ENCODE measurements at regions not wholly inside any gene's neighbourhood (a gene's known extent, or its start where the extent isn't known, plus 50 kb on each side); places are given as distances from the start of the nearest gene placed in this dataset.

DNA sequence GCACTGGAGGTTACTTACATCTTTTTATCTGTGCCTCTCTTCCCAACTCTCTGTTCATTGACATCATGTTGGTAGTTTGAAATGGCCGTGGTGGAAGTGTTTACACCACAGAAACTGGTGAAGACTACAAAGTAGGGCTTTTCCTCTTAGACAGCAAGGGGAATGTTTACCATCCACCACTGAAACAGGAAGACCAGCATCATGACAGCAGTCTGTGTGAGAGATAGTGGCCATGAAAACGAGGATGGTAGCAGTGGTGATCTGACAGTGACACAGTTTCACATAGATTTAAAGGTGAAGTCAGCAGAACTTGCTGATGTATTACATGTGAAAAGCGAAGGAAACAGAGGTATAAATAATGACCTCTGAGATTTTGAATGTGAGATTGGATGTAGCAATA is 115.7 kb downstream of the CCDC71L start:
- ChIA-PET POLR2A (no interaction called here), CTCF (interaction anchor here (3.1 to 6.7 kb wide), 2 partner anchors 115 to 190 kb away, joined by 25 to 69 read pairs; partner anchors contain the start of gene CCDC71L)
- DNase-seq (ENCODE audit: extremely low spot score): no peak
- TF ChIP-seq, protein P1, sequence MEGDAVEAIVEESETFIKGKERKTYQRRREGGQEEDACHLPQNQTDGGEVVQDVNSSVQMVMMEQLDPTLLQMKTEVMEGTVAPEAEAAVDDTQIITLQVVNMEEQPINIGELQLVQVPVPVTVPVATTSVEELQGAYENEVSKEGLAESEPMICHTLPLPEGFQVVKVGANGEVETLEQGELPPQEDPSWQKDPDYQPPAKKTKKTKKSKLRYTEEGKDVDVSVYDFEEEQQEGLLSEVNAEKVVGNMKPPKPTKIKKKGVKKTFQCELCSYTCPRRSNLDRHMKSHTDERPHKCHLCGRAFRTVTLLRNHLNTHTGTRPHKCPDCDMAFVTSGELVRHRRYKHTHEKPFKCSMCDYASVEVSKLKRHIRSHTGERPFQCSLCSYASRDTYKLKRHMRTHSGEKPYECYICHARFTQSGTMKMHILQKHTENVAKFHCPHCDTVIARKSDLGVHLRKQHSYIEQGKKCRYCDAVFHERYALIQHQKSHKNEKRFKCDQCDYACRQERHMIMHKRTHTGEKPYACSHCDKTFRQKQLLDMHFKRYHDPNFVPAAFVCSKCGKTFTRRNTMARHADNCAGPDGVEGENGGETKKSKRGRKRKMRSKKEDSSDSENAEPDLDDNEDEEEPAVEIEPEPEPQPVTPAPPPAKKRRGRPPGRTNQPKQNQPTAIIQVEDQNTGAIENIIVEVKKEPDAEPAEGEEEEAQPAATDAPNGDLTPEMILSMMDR (IDR thresholded peaks at IDR 0.05; ENCODE audit: control extremely low read depth, extremely low read depth, low read depth, missing control alignments): no peak

DNA sequence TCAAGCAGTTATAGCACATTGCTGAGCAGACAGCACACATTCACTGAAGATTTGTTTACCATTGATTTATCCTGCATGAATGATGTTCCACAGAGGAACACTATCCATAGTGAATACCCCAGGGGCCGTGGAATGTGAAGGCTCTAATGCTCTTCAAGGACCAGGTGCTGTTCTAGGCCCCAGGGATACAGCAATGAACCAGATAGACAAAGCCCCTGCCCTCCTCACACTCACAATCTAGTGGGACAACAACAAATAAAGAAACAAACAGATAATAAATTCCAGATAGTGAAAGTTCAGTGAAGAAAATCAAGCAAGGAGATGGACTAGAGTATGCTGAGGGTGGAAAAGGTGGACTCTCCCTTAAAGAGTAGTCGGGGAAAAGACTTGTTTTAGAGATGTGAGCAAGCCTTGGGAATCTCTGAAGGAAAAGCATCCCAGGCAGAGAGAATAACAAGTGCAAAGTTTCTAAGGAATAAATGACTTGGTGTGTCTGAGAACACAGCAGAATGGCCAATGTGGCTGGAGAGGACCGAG is 117.7 kb downstream of the CCDC71L start:
- ChIA-PET CTCF (interaction anchor here (0.6 to 6.7 kb wide), 36 partner anchors 9 to 609 kb away, joined by 3 to 69 read pairs (median 4); partner anchors contain the start of gene CCDC71L), POLR2A (interaction anchor here (0.6 kb wide), 1 partner anchor 343 kb away, joined by 3 read pairs; no protein-coding TSS in a partner anchor)
- TF ChIP-seq, protein P1 (IDR thresholded peaks at IDR 0.05; ENCODE audit: control extremely low read depth, extremely low read depth, low read depth, missing control alignments): no peak
- DNase-seq (ENCODE audit: extremely low spot score): no peak

DNA sequence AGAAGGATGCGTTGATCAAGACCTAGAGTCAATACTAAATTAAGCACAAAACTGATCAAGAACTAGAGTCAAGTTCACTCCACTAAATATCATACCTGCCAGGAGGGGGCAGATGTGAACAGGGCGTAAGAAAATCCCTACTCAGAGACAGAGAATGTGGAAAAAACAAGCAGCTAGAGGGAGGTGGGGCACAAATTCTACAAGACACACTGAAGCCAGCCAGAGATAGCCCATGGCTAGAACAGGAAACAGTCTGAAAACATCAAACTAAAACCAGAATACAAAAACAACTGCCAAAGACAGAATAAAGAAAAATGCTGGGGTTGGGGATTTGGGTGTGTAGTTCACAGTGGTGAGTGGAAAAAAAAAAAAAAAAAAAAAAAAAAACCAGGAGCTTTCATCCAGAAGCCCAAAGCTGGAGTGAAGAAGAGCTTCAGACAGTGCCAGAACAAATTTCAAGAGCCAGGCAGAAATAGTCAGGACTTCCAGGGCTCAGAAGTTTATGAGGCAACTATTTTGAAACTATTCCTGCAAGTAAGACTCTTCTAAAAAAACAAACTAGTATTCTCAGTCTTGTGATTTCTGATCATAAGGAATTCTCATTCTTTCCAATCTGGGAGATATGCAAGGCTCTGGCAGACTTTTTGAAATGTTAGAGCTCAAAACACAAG is 118.3 kb downstream of the CCDC71L start:
- peak; percentile 64 for DNase-seq (ENCODE audit: extremely low spot score)
- ChIA-PET POLR2A (interaction anchor here (0.6 kb wide), 1 partner anchor 343 kb away, joined by 3 read pairs; no protein-coding TSS in a partner anchor), CTCF (interaction anchor here (0.6 to 6.7 kb wide), 37 partner anchors 9 to 610 kb away, joined by 3 to 69 read pairs (median 4); partner anchors contain the start of gene CCDC71L)
- TF ChIP-seq, protein P1 (IDR thresholded peaks at IDR 0.05; ENCODE audit: control extremely low read depth, extremely low read depth, low read depth, missing control alignments): peak; percentile 41

DNA sequence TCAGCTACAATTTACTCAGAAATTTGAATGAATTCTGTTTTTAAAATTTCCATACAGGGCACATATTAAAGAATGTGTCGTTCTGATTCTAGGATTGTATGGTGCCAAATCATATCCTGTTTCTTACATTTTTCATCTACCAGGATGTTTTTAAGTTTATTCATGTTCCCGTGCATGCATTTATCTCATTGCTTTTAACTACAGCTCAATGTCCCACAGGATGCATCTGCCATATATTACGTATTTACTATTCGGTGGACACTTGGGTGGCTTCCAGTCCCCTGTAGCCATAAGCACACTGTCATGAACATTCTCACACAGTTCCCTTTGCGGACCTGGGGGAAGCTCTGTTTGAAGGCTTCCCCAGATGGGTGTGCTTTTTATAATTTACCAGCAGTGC is 122.3 kb downstream of the CCDC71L start:
- ChIA-PET POLR2A (no interaction called here), CTCF (interaction anchor here (0.7 to 2.3 kb wide), 2 partner anchors 11 to 372 kb away, joined by 3 to 8 read pairs; no protein-coding TSS in a partner anchor)
- DNase-seq (ENCODE audit: extremely low spot score): no peak
- TF ChIP-seq, protein P1 (IDR thresholded peaks at IDR 0.05; ENCODE audit: control extremely low read depth, extremely low read depth, low read depth, missing control alignments): no peak

DNA sequence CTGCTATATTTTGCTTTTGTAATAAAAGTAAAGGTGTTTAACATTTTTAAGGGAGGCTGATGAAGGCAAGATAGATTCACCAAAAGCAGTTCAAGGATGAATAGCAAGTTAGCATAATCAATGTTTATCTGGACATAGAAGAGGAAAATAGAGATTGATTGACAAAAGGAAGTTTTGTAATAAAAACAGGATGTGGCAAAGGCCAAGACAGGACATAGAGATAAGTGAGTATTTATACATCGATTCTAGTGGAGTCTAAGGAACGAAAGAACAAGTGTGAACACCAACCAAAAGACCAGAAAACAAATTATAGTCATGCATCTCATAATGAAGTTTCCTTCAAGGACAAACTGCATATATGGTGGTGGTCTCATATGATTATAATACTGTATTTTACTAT is 123.8 kb downstream of the CCDC71L start:
- CTCF ChIA-PET: no interaction called here
- POLR2A ChIA-PET: no interaction called here

DNA sequence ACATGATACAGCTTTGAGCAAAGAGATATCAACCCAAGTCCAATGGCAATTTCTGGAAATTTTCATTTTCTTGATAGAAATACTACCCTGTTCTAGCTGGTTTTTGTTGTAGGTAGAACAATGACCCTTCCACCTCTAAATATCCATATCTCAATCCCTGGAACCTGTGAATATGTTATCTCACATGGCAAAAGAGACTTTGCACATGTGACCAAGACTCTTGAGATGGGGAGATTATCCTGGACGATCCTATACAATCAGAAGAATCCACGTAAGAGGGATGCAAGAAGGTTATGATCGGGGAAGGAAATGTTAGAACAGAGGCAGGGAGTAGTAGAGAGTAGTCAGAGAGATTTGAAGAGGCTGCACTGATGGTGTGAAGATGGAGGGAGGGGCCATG is 124.9 kb downstream of the CCDC71L start:
- TF ChIP-seq, protein P1 (IDR thresholded peaks at IDR 0.05; ENCODE audit: control extremely low read depth, extremely low read depth, low read depth, missing control alignments): no peak
- ChIA-PET POLR2A (no interaction called here), CTCF (no interaction called here)
- no peak for DNase-seq (ENCODE audit: extremely low spot score)

More for the DNA sequence above, 123.8 kb downstream of the CCDC71L start:
- DNase-seq (ENCODE audit: extremely low spot score): no peak
- TF ChIP-seq, protein P1 (IDR thresholded peaks at IDR 0.05; ENCODE audit: control extremely low read depth, extremely low read depth, low read depth, missing control alignments): no peak
